HPDE6-E6E7 (cell line): ENCODE measurements at regions not wholly inside any gene's neighbourhood (a gene's known extent, or its start where the extent isn't known, plus 50 kb on each side); places are given as distances from the start of the nearest gene placed in this dataset.
"Not testable (repeated sequence)": the region's sequence is repeated elsewhere in the genome, so short reads cannot be mapped to it uniquely, and the experiment has no call there.

Experiments used
- DNase-seq: peaks from one replicate; pipeline ENCODE4 v3.0.0; 2011; ENCODE audit warnings: missing footprints; ENCODE audit errors: extremely low spot score

DNA sequence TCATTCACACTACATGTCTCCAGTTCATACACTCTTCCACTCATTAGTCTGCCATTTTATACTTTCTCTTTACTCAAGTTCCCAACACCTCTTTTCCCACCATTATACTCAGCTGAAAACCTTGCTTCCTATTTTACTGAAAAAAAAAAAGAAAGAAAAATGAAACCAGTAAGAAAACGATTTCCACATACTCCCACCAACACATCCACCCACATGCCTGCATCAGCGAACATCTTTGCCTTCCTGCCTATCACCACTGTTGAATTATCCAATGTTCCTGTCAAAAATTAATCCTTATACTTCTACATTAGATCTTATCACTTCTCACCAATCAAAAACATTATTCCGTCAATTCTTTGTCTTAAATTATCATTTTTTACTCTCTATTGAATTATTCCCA, 188.1 kb upstream of the FAM241A start:
- DNase-seq, result no peak

DNA sequence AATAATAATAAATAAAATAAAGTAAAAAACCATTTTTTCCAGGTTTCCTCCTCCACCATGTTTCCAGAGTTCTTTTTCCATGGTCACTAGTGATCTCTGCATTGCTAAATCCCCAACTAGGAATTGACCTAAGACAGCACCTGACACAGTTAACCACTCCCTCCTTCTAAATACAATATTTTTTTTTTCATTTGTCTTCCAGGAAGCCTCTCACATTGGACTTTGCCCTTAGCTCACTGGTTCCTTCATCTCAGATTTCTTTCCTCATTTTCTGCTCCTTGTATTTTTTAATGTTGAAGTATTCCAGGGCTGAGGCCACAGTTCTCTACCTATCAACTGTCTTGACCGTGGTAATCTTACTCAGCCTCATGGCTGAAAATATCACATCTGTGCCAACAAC, 187.3 kb upstream of the FAM241A start:
- no peak for DNase-seq

DNA sequence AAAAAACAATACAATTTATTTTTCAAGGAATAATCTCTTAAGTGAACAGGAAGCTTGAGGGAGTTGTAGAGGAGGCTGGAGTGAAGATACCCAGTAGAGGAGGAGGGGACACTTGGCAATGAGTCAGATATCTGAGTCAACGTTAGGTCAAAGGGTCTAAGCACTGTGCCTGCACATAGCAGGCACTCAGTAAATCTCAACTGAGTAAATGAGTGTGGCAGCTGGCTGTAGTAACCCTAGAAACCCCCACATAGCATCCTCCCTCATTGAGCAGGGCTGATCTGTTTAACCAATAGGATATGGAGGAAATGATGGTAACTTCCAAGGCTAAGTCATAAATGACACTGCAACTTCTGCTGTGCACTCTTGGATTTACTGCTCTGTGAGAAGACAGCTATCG, 186.0 kb upstream of the FAM241A start:
- DNase-seq, result peak; percentile 19

DNA sequence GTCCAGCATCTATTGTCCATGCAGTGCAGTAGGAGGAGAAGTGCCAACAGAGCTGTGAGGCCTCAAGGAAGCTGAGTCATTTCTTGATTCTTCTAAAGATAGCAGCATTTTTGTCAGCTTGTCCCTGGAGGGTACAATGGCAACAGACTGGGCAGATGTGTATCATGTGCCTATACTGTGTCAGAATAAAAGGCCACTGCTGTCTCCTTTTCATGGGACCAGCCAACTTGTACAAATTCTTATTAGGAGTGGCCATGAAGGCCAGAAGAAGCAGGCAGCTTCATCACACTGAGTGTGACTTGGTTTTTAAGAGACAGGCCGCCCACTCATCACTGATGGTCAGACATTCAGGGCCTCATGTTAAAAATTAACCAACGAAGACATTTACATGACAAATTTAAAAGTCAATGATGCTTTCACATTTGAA, 185.0 kb upstream of the FAM241A start:
- no peak for DNase-seq

DNA sequence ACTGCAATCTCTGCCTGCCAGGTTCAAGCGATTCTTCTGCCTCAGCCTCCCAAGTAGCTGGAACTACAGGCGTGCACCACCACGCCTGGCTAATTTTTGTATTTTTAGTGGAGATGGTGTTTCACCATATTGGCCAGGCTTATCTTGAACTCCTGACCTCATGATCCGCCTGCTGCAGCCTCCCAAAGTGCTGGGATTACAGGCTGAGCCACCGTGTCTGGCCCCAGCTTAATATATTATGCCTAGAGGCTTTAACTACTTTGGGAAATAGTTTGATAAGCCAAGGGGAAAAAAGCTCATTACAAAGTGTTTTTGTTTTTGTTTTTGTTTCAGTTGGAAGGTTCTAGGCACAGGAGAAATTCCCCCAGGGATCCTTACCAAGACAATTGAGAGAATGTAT, 184.2 kb upstream of the FAM241A start:
- DNase-seq, result not testable (repeated sequence)

DNA sequence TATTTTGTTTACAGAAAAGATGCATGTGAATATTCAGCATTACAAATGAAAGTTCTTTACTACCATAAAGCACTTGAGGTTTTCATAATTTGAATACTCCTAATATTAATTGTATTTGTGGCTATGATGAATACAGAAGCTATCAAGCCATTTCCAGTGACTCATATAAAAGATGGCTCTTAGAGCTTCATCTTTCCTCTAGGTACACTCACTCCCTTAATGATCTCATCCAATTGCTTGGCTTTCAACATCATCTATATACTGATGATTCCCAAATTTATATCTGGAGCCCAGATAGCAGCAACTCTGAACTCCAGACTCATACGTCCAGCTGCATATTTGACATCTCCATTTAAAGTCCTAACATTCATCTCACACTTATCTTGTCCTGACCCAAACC, 183.4 kb upstream of the FAM241A start:
- DNase-seq, result no peak

DNA sequence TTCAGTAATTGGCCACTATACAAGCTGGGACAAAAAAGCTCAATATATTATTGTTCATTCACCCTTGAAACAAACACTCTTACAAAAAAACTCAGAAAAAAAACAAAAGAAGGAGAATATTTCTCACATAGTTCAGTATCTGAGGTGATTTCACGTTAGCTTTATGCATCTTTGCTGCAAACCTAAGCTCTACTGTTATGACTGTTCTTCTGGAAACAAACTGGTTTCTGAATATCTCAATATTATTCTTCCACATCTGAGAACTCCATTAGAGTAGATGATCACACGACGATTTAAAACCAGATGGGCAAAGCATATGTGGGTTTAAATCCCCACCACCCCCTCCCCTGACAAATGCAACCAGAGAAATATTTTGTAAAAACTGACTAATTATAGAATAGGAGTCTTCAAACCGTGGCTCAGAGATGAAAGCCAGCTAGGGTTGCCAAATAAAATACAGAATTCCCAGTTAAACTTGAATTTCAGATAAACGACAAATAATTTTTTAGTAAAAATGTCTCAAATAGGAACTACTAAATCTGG, 182.0 kb upstream of the FAM241A start:
- no peak for DNase-seq

DNA sequence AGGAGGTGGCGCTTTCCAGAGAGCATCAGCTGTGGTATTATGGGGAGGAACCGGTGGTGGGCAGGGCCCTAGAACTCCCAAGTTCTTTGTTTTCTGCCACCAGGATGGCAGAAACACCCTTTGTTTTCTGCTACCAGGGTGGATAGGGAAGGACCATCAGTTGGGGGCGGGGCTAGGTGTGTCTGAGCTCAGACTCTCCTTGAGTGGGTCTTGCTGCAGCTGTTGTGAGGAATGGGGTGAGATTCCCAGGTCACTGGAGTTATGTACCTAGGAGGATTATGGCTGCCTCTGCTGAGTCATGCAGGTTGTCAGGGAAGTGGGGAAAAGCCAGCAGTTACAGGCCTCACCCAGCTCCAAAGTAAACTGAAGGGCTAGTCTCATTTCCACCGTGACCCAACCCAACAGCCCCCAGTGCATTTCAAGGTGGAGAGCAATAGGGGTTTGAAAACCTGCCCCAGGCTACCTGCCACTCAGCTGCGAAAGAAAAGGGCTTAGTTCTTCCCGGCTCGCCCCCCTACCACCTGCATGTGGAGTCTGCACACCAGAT, 167.8 kb upstream of the FAM241A start:
- DNase-seq, result no peak

DNA sequence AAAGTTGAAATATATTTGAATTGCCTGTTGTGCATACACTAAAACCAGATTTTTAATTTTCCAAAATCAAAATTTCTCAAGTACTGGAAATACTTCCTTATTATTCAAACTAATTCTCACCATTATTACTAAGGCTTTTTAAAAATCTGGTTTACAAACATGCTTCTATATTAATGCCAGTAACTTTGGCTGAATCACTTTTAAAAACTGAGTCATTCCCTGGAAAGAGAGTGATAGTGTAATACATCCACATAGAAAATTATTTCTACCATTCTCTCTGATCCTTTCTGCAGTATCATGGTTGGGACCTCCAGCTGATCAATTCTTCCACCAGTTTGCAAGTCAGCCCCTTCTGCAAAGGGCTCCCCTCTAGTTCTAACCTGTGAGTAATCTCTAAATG, 165.3 kb upstream of the FAM241A start:
- no peak for DNase-seq

DNA sequence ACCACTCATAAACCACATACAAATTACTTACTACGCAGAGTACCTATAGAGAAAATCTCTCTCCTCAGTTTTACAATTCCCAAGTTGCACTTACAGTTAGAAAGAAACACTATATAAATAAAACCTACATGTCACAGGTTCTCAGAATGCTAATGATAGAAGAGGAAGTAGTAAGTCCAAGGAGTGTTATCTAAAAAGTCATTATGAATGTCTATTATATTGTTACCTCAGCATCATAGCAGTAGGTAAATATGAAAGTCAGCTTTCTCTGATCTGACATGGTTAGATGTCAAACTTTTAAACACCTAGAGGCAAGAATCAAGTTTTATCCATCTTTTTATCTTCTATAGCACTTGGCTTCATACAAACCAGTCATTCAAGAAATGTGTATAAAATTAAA, 163.2 kb upstream of the FAM241A start:
- no peak for DNase-seq

DNA sequence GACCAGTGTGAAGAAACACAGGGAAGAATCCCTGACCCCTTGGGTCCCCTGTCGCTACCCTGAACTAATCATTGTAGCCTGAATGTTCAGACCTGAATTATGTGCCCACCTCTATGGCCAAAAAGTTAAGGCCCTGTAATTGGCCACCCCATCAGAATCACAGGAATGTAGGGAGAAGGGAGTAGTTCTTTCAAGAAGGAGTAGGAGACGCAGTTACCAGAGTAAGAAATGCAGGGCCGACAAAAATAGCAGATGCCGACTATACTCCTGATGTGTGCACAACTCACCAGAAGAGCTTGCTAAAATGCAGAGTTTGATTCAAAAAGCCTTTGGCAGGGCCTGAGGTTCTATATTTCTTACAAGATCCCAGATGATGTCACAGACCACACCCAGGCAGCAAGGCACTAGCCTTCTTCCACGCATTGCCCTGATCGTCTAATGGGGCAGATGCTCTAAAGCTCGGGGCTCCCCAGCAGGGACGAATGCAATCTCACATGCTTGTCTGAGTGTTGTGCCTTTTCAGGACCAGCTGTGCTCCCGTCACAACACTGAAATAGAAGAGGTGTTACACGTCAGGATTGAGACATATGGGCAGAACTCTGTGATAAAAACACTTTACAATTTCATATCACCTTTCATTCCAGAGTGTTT, 161.0 kb upstream of the FAM241A start:
- no peak for DNase-seq

DNA sequence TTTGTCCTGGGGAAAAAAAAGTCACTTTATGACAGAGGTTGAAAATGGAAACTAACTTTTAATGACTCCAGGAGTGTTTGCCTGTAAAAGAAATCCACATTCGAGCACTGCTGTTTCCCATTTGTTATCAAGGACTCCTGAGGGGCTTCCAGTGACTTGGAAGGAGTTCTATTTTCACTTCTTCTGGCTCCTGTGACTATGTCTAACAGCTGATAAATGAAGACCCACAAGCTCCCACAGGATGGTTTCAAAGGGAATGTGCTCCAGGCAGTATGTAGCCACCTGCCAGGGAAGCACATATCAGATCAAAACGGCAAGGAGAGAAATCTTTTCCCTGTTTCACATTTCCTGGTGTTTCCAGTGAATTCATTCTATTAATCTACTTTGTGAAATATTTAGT, 159.8 kb upstream of the FAM241A start:
- DNase-seq, result no peak

DNA sequence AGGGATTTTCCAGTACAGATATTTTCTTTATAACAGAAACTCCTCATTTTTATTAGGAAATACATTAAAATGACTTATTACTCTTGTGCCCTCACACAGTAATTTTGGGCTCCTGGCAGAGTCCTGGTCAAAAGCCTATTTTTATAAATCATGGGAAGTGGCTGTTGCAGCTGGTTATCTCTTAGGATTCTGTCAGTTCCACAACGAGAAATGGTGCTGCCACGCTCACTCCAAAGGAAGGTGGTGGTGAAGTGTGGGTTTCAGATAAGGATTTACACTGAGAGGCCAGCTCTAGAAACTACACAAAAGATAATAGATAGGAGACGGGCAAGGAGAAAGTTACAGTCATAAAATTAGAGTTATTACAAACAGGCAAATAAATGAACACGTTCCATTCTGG, 159.2 kb upstream of the FAM241A start:
- no peak for DNase-seq

DNA sequence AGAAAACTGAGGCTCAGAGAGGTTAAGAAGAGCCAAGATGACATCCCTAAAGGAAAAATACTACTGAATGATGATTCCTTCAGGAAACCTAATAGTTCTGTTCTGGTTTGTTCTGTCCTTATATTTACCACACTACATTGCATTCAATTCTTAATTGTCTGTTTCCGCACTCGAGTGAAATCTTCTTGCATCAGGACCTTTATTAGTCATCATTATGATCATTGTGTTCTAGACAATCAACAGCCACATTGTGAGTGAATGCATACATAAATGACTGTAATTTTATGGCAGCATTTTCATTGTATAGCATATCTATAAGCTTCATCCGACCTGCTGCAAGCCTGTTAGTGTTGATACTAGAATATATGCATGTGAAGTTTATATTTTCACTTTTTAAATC, 156.7 kb upstream of the FAM241A start:
- no peak for DNase-seq

DNA sequence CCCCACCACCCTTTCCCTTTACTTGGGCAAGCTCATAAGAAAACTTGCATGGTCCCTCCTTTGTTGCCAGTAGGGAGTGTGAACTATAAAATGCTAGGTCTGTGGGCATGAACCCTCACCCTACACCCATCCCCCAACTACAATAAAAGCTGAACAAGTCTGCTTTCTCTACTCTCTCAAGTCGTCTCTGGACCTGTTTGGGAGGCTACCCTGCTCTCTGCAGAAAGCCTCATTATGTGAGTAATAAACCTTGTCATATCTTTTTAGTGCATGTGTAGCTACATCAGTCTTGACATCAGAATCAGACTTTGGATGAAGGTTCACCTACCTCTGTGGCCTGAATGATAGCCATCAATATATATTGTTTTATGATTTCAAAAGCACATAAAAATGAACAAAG, 155.4 kb upstream of the FAM241A start:
- DNase-seq, result no peak

DNA sequence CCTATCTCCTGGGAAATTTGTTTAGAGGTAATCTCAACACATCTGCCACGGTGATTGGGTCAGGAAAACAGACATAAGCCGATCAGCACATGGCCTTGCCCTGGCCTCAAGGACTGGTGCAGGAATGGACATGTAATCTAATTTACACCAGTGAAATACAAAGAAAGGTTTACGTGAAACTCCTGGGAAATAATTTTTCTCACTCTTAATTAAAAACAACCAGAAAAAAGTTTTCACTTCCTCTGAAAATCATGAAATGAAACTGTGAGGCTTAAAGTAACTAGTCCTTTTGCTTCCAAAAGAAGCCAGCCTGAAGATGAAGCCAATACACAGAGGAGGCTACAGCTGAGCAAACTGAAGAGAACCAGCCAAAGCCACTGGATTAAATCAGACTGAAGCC, 154.1 kb upstream of the FAM241A start:
- DNase-seq, result no peak

DNA sequence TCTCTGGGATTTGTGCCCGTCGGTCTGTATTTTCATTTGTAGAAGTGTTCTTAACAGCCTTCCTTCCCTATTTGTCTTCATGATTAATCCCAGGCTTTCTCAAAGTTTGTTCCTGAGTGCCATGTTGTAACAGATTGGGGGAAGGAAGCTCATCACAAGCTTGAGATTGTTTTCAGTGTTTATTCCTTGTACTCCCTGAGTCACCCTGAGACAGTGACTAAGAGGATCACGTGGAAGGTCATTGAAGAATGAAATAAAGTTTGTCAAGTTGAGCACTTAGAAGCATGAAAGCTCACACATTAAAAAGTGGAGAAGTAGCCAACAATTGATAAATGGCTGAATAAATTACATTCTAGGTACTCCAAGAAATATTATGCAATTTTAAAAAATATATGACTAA, 153.5 kb upstream of the FAM241A start:
- peak; percentile 60 for DNase-seq

DNA sequence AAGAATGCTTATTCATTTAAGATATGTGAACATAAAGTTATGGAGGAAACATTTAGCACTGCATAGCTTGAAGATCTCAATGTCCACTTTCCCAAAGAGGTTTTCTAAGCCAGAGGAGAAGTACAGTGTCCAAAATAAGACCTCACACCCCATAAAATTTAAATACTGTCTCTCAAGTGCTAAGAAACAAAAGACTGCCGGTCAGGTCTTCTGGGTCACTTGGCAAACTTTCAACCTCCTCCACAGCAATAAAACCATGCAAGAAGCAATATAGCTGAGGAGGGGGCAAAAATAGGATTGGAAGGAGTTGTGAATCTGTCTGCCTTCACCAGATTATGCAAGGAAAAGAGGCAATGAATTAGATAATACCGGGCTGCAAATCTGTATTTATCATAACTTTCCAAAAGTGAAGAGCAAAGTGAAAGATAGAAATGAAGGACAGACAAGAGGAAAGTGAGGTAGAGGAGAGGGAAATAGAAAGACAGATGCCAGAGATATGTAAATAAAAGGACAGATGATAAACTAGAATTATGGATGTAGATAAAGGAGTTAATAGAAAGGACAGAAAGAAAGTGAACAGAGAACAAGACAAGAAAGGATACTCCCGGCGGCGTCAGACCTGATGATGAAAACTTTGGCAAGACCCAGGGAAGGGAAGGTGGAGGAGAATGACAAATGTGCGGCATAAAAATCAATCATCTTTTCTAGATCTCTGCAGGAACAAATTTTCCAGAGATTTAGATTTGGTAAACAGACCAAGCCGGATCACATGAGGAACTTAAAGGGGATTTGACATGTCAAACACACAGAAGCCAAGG, 152.7 kb upstream of the FAM241A start:
- DNase-seq, result no peak

DNA sequence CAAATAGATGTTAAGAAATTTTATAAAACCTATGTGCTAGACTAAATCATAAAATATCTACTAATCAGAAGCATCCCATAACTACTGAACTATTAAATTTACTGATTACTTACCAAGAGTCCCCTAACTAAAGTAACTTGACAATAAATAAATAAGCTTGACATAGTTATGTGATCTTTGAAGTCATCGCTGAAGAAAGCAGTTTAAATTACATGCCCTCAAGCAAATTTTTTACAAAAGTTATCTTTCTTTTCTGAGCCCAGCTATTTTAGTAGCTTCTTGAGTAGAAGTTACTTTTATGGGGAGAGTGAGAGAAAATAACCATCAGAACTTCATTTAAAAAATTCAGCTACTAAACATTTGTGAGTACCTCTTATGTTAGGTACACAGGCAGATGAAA, 150.9 kb upstream of the FAM241A start:
- DNase-seq, result no peak

DNA sequence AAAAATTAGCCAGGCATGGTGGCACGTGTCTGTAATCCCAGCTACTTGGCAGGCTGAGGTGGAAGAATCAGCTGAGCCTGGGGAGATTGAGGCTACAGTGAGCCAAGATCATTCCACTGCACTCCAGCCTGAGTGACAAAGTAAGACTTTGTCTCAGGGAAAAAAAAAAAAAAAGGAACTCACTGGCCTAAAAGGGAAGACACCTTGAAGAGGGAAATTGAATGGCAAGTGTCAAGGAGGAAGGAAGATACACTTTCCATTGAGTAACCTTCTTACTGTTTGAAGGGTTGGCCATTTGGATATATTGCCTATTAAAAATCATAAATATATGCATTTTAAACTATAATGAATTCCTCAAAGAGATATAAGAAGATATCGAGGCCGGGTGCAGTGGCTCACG, 147.5 kb upstream of the FAM241A start:
- no peak for DNase-seq

DNA sequence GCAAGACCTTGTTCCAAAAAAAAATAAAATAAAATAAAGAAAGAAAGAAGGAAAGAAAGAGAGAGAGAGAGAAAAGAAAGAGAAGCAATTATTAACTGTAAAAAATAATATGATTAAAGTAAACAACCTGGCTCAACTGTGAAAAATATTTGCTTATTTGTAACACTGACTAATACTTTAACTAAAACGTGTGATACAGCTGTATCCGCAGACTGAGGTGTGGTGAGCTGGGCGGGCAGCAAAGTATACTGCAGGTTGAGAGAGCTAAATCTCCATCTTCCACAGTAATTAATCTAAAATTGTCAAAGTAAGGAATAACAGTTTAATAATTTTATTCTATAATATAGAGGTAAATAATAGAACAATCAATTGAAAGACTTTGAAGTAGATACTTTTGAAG, 145.5 kb upstream of the FAM241A start:
- DNase-seq, result no peak

DNA sequence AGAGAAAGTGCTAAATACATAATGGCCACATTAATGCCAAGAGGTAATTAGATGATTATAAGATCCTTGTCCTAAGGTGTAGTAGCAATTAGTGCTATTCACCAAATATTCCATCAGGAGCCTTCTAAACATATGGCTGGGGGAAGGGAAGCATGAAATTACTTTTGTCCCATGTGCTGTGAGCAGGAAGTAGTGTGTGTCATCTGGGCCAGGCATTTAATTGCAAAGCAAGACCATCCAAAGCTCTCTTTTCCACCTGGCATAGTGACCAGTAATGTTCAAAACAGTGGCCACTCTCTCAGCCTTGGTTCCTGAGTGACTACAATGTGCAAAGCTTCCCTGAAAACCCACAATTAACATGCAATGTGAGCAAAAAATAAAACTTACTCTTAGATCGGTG, 144.2 kb upstream of the FAM241A start:
- DNase-seq, result no peak

DNA sequence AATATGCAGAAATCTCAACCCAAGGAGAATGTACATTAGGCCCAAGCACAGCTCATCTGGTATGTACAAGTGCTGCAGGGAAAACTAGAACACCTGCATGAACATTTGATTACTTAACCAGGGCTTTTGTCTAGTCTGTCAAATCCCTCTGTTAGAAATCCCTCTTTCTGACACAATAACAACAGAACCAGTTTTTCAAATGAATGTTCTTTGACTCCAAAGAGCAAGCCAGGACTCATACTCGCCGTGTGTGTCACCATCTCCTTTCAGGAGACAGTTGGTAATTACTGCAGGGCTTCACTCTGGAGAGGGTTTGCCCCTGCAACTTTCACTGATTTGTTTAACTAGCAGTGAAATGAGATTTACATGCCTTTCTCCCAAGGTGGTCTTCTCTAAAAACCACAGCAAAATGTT, 143.0 kb upstream of the FAM241A start:
- DNase-seq, result peak; percentile 84
